ENCODE measurements at regions not wholly inside any gene's neighbourhood (a gene's known extent, or its start where the extent isn't known, plus 50 kb on each side); places are given as distances from the start of the nearest gene placed in this dataset.

DNA sequence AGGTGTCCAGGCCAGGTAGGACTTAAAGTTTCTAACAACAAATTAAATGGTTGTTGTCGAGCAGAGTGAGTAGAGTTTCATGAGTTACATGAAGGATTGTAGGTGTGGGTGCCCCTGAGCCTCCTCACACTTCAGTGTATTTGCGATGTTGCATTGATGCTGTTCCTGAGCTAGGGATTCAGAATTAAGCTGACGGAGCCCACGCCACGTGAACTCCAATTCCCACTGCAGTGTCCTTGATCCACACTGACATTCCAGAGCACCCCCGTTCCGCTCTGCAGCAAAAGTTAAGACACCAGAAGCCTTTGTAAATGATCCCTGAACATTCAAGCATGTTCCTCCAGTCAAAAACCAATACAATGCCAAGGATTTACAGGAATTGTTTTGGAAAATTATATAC lies 78.8 kb upstream of the SEC61G start:
- Histone ChIP-seq H2BK20ac (ENCODE audit: low read depth, low read length) (no peak overlapping the region), H2AFZ (replicated peaks; ENCODE audit: low read length, poor library complexity) (no peak overlapping the region), H2AK5ac (ENCODE audit: low read depth, low read length) (peak overlapping the region; percentile 27), H2BK5ac (ENCODE audit: low read depth, low read length, poor library complexity, severe bottlenecking) (no peak overlapping the region), H4K8ac (ENCODE audit: low read depth in 2 of 2, low read length in 2 of 2) (no peak overlapping the region), H3K36me3 (ENCODE audit: control insufficient read depth, insufficient read depth, low read length) (no peaks in the 10 kb centered on the region), H3K4me1 (ENCODE audit: control insufficient read depth, insufficient read depth, low read length) (peaks cover 10% of the 10 kb centered on the region), H3K4ac (ENCODE audit: low read depth, low read length) (no peak overlapping the region), H3K4me2 (ENCODE audit: low read depth, low read length) (no peak overlapping the region), H3K14ac (replicated peaks; ENCODE audit: low read depth, low read length) (no peak overlapping the region), H3K27me3 (ENCODE audit: control insufficient read depth, insufficient read depth, low read length) (no peaks in the 10 kb centered on the region), H3K23ac (ENCODE audit: low read depth, low read length) (no peak overlapping the region), H3K4me3 (ENCODE audit: insufficient read depth, low read depth, low read length) (no peak overlapping the region), H4K91ac (ENCODE audit: insufficient read depth, low read depth, low read length) (no peak overlapping the region), H3K56ac (ENCODE audit: extremely low read depth, insufficient read depth, low read length) (no peak overlapping the region), H2BK120ac (ENCODE audit: low read depth, low read length) (no peak overlapping the region), H3K9ac (ENCODE audit: low read depth, low read length) (no peak overlapping the region), H3K27ac (ENCODE audit: insufficient read depth, low read length) (no peak overlapping the region), H3K9me1 (ENCODE audit: insufficient read depth, low read length) (peaks cover 7% of the 10 kb centered on the region; the same call in 1 of the 2 replicates), H4K5ac (ENCODE audit: low read depth, low read length) (no peak overlapping the region), H2AK9ac (replicated peaks; ENCODE audit: low read depth, low read length, poor library complexity) (no peak overlapping the region), H4K20me1 (ENCODE audit: insufficient read depth, low read length) (no peaks in the 10 kb centered on the region), H3K79me1 (ENCODE audit: low read depth in 1 of 2, low read length in 2 of 2) (no peaks in the 10 kb centered on the region), H3K9me3 (ENCODE audit: control insufficient read depth, insufficient read depth, low read length) (no peaks in the 10 kb centered on the region), H2BK15ac (ENCODE audit: low read depth, low read length) (no peak overlapping the region; the same call in 2 of the 3 replicates), H3K18ac (ENCODE audit: low read depth, low read length) (no peak overlapping the region)
- POLR2A ChIA-PET (ENCODE audit: unreplicated experiment) = no interaction called here
- CTCF ChIA-PET = interaction anchor here (1.4 to 1.6 kb wide), 3 partner anchors 12 to 64 kb away, joined by 4 to 9 read pairs (median 5); no protein-coding TSS in a partner anchor
- in situ Hi-C loops (cut with MboI; ENCODE audit: low sequenced_read_pairs) = no loop called here
- no TSS peak for BruUV-seq (replicated peaks)
- intact Hi-C loops (cut with micrococcal nuclease) = no loop called here
- ATAC-seq (ENCODE audit: low read depth) (no peak), DNase-seq (no peak)
- WGBS, 2 experiments (ENCODE audit: extremely low coverage in 2 of 2, insufficient read length in 1 of 2) = 87% methylated on average over 3 of the region's 7 CpGs; no CpG with 5 or more reads in 1 of the 2 experiments
- TF ChIP-seq MAZ (IDR thresholded peaks at IDR 0.05; ENCODE audit: borderline replicate concordance, low read depth, low read length) (no peak), USF2 (IDR thresholded peaks at IDR 0.05; ENCODE audit: low read depth, low read length) (no peak), RAD21 (IDR thresholded peaks at IDR 0.05; ENCODE audit: low read length) (no peak), BHLHE40 (IDR thresholded peaks at IDR 0.05; ENCODE audit: low read depth, low read length) (no peak), NFE2L2 (IDR thresholded peaks at IDR 0.05; ENCODE audit: low read depth, low read length) (no peak), CHD1 (IDR thresholded peaks at IDR 0.05; ENCODE audit: low read depth, low read length) (no peak), RFX5 (IDR thresholded peaks at IDR 0.05; ENCODE audit: low read depth, low read length) (no peak), MXI1 (IDR thresholded peaks at IDR 0.05; ENCODE audit: borderline replicate concordance, low read depth, low read length) (no peak), POLR2A (IDR thresholded peaks at IDR 0.05; ENCODE audit: low read depth, low read length) (no peak), FOS (IDR thresholded peaks at IDR 0.05; ENCODE audit: low read depth, low read length) (no peak), MAFK (IDR thresholded peaks at IDR 0.05; ENCODE audit: low read depth, low read length) (no peak), RCOR1 (IDR thresholded peaks at IDR 0.05; ENCODE audit: insufficient replicate concordance, low read length) (no peak), CEBPB (IDR thresholded peaks at IDR 0.05; ENCODE audit: low read depth, low read length) (no peak), SMC3 (IDR thresholded peaks at IDR 0.05; ENCODE audit: low read depth, low read length) (no peak)
- TF ChIP-seq, protein P1, sequence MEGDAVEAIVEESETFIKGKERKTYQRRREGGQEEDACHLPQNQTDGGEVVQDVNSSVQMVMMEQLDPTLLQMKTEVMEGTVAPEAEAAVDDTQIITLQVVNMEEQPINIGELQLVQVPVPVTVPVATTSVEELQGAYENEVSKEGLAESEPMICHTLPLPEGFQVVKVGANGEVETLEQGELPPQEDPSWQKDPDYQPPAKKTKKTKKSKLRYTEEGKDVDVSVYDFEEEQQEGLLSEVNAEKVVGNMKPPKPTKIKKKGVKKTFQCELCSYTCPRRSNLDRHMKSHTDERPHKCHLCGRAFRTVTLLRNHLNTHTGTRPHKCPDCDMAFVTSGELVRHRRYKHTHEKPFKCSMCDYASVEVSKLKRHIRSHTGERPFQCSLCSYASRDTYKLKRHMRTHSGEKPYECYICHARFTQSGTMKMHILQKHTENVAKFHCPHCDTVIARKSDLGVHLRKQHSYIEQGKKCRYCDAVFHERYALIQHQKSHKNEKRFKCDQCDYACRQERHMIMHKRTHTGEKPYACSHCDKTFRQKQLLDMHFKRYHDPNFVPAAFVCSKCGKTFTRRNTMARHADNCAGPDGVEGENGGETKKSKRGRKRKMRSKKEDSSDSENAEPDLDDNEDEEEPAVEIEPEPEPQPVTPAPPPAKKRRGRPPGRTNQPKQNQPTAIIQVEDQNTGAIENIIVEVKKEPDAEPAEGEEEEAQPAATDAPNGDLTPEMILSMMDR (conservative IDR thresholded peaks at IDR 0.05; ENCODE audit: low read depth, low read length) = no peak
- TF ChIP-seq, protein P2, sequence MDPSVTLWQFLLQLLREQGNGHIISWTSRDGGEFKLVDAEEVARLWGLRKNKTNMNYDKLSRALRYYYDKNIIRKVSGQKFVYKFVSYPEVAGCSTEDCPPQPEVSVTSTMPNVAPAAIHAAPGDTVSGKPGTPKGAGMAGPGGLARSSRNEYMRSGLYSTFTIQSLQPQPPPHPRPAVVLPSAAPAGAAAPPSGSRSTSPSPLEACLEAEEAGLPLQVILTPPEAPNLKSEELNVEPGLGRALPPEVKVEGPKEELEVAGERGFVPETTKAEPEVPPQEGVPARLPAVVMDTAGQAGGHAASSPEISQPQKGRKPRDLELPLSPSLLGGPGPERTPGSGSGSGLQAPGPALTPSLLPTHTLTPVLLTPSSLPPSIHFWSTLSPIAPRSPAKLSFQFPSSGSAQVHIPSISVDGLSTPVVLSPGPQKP (IDR thresholded peaks at IDR 0.05; ENCODE audit: borderline replicate concordance, low read depth, low read length) = no peak
- dilution Hi-C loops (cut with HindIII; ENCODE audit: low sequenced_read_pairs, unreplicated experiment) = no loop called here

Measured in IMR-90 (cell line).